Mucosa of descending colon (tissue), 3 donors: ENCODE measurements at regions not wholly inside any gene's neighbourhood (a gene's known extent, or its start where the extent isn't known, plus 50 kb on each side); places are given as distances from the start of the nearest gene placed in this dataset.

Source experiments
- ATAC-seq: fragments of 200-7000 bp; cut with Tn5 transposase; one replicate; pipeline ENCODE4 v1.9.1; 2020; ENCODE audit warnings: mild to moderate bottlenecking, moderate library complexity
- DNase-seq, 3 donors: peaks; one replicate each; pipeline ENCODE4 v3.0.0-alpha.2; 2020
- H3K36me3 ChIP-seq: fragments of 200-600 bp; one replicate; pipeline ENCODE4 v1.8.0; 2021; ENCODE audit warnings: low read depth, mild to moderate bottlenecking
- H3K4me1 ChIP-seq: fragments of 200-600 bp; one replicate; pipeline ENCODE4 v1.8.0; 2021; ENCODE audit warnings: low read depth, mild to moderate bottlenecking
- H3K4me3 ChIP-seq: fragments of 200-600 bp; one replicate; pipeline ENCODE4 v1.8.0; 2021; ENCODE audit warnings: mild to moderate bottlenecking
- H3K9me3 ChIP-seq: fragments of 200-600 bp; one replicate; pipeline ENCODE4 v1.8.0; 2021; ENCODE audit warnings: mild to moderate bottlenecking
- CTCF ChIP-seq: fragments of 200-600 bp; IDR thresholded peaks from one replicate; pipeline ENCODE4 v1.8.0; 2022; ENCODE audit warnings: antibody characterized with exemption, mild to moderate bottlenecking
- intact Hi-C, 2 donors: fragments of 100-400 bp; cut with DNase I in 1 of 2; cut with micrococcal nuclease in 1 of 2; formaldehyde crosslinking; loops; one replicate each; pipeline versions ENCODE4 v1.11.0 to v1.11.1; 2022; cut with DNase I, micrococcal nuclease
- donor health status: DM: no; HTN: no; CAD: no; lungs with moderate emphysema.
- donor health status: DM: no; HTN: no; CAD: no.
- donor health status: DM: no; HTN: yes; CAD: no.

GRCh38 chr9:119726035-119726434 lies 356.8 kb upstream of the BRINP1 start:
- Histone ChIP-seq H3K4me1 (no peaks in the 10 kb centered on the region), H3K36me3 (no peaks in the 10 kb centered on the region), H3K9me3 (no peaks in the 10 kb centered on the region), H3K4me3 (no peak overlapping the region)
- no peak for DNase-seq
- ATAC-seq: no peak
- intact Hi-C loops: no loop called here
- no peak for TF ChIP-seq CTCF

DNA sequence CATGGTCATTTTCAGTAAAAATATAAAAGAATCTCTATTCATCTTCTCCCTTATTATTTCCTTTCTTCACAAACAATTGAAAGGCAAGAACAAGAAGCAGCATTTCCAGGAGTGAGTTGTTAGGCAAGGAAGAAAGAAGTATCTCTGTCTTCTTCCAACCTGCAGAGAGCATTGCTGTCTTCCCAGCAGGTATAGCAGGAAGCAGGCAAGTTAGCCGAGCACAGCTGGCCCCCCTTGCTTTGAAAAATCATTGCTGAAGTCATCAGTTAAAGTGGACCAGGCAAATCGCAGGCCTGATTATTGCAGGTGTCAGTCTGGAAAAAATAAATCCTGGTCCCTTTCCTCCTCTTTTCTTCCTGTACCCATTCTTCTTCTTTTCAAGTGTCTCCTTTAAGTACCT lies 353.1 kb upstream of the BRINP1 start:
- no peak for DNase-seq
- no peak for TF ChIP-seq CTCF
- ATAC-seq: no peak
- Histone ChIP-seq H3K9me3 (no peaks in the 10 kb centered on the region), H3K36me3 (no peaks in the 10 kb centered on the region), H3K4me3 (no peak overlapping the region), H3K4me1 (no peaks in the 10 kb centered on the region)
- intact Hi-C loops: no loop called here

DNA sequence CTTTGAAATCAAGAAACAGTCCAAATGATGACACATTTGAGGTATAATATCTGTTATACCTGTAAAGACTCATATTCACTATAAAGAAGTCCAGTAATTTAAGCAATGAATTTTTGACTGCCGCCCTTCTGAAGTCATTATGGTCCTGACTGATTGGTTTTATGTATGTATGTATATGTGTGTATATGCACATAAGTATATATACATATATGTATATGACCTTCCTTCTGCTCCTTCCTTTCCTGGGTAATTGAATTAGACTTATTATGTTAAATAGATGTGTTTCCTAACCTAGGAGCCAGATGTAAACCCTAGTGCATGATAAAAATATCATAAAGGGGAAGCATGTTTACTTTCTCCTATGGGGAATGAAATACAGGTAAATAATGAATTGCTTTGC lies 343.1 kb upstream of the BRINP1 start:
- Histone ChIP-seq H3K4me3 (no peak overlapping the region), H3K9me3 (no peaks in the 10 kb centered on the region), H3K36me3 (no peaks in the 10 kb centered on the region), H3K4me1 (no peaks in the 10 kb centered on the region)
- ATAC-seq (no peak), DNase-seq (no peak)
- intact Hi-C loops: no loop called here
- TF ChIP-seq CTCF: no peak

- Histone ChIP-seq H3K4me1 (no peaks in the 10 kb centered on the region), H3K36me3 (no peaks in the 10 kb centered on the region), H3K4me3 (no peak overlapping the region), H3K9me3 (no peaks in the 10 kb centered on the region)
- TF ChIP-seq CTCF: no peak
- ATAC-seq: no peak
- intact Hi-C loops: no loop called here
- no peak for DNase-seq
Measured at GRCh38 chr9:119709431-119709830, 340.2 kb upstream of the BRINP1 start.

DNA sequence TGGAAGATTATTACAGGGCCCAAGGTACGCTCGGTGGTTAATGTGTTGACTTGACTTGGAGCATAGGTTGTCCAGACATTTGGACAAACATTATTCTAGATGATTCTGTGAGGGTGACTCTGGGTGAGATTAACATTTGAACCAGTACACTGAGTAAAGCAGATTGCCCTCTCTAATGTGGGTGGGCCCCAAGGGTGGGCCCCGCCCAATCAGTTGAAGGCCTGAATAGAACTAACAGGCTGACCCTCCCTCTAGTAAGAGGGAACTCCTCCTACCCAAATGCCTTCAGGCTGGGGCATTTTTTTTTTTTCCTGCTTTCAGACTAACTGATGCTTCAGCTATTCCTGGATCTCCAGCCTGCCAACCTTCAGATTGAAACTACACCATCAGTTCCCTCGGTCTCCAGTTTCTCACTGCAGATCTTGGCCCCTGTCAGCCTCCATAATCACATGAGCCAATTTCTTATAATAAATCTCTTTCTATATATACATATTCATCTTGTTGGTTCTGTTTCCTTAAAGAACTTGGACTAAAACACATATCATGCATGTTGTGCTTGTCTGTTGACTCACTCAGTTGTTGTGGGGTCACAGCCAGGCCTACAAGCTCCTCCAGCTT lies 338.1 kb upstream of the BRINP1 start:
- no peaks in the 10 kb centered on the region for H3K4me1 ChIP-seq
- H3K9me3 ChIP-seq: no peaks in the 10 kb centered on the region
- no peak overlapping the region for H3K4me3 ChIP-seq
- TF ChIP-seq CTCF: no peak
- ATAC-seq: no peak
- intact Hi-C loops: no loop called here
- no peak for DNase-seq
- no peaks in the 10 kb centered on the region for H3K36me3 ChIP-seq

GRCh38 chr9:119701651-119702050 lies 332.4 kb upstream of the BRINP1 start:
- H3K4me3 ChIP-seq: no peak overlapping the region
- ATAC-seq: no peak
- H3K36me3 ChIP-seq: no peaks in the 10 kb centered on the region
- DNase-seq: no peak
- H3K4me1 ChIP-seq: no peaks in the 10 kb centered on the region
- H3K9me3 ChIP-seq: no peaks in the 10 kb centered on the region
- intact Hi-C loops: no loop called here
- no peak for TF ChIP-seq CTCF
